Gastrocnemius medialis (tissue), 4 donors: ENCODE measurements at regions not wholly inside any gene's neighbourhood (a gene's known extent, or its start where the extent isn't known, plus 50 kb on each side); places are given as distances from the start of the nearest gene placed in this dataset.

Experiments
- CTCF ChIP-seq, 5 experiments: fragments of 450-650 bp in 3 of 5; fragments of 200-600 bp in 2 of 5; sonication (generic) in 2 of 5; IDR thresholded peaks in 4 of 5; conservative IDR thresholded peaks in 1 of 5; 1 replicate in 4 of 5; 2 replicates in 1 of 5; pipeline ENCODE4 v1.5.1; 2016 to 2019; ENCODE audit warnings: antibody characterized with exemption in 5 of 5, mild to moderate bottlenecking in 3 of 5, moderate library complexity in 3 of 5
- POLR2A ChIP-seq, 2 donors: fragments of 450-650 bp; IDR thresholded peaks; one replicate each; pipeline ENCODE4 v1.6.1; 2017; ENCODE audit warnings: antibody characterized with exemption in 2 of 2, mild to moderate bottlenecking in 2 of 2, moderate library complexity in 2 of 2

GRCh38 chr11:109123816-109124787 lies 297.9 kb upstream of the C11orf87 start:
- TF ChIP-seq CTCF (IDR thresholded peaks at IDR 0.05 in 4 of 5, conservative IDR thresholded peaks at IDR 0.05 in 1 of 5) (no peak), POLR2A (IDR thresholded peaks at IDR 0.05) (no peak)
